Gastrocnemius medialis (tissue), 4 donors: ENCODE measurements at regions not wholly inside any gene's neighbourhood (a gene's known extent, or its start where the extent isn't known, plus 50 kb on each side); places are given as distances from the start of the nearest gene placed in this dataset.

Experiments used
- CTCF ChIP-seq, 5 experiments: fragments of 450-650 bp in 3 of 5; fragments of 200-600 bp in 2 of 5; sonication (generic) in 2 of 5; IDR thresholded peaks in 4 of 5; conservative IDR thresholded peaks in 1 of 5; 1 replicate in 4 of 5; 2 replicates in 1 of 5; pipeline ENCODE4 v1.5.1; 2016 to 2019; ENCODE audit warnings: antibody characterized with exemption in 5 of 5, mild to moderate bottlenecking in 3 of 5, moderate library complexity in 3 of 5
- POLR2A ChIP-seq, 2 donors: fragments of 450-650 bp; IDR thresholded peaks; one replicate each; pipeline ENCODE4 v1.6.1; 2017; ENCODE audit warnings: antibody characterized with exemption in 2 of 2, mild to moderate bottlenecking in 2 of 2, moderate library complexity in 2 of 2

GRCh38 chr18:4858379-4859127 lies 338.5 kb downstream of the AKAIN1 start:
- TF ChIP-seq CTCF (IDR thresholded peaks at IDR 0.05 in 4 of 5, conservative IDR thresholded peaks at IDR 0.05 in 1 of 5) (no peak), POLR2A (IDR thresholded peaks at IDR 0.05) (no peak)
